Mammary epithelial cell (primary cell): ENCODE measurements at regions not wholly inside any gene's neighbourhood (a gene's known extent, or its start where the extent isn't known, plus 50 kb on each side); places are given as distances from the start of the nearest gene placed in this dataset.

Experiments
- CTCF ChIP-seq, 2 donors: IDR thresholded peaks in 1 of 2; conservative IDR thresholded peaks in 1 of 2; 2 replicates each; pipeline ENCODE4 v1.5.1; 2011 to 2012; ENCODE audit warnings: inconsistent platforms in 2 of 2, low read length in 2 of 2, mild to moderate bottlenecking in 2 of 2, control low read depth in 1 of 2, low read depth in 1 of 2; ENCODE audit not compliant: insufficient read depth in 1 of 2; ENCODE audit errors: extremely low read depth in 1 of 2
- EZH2 ChIP-seq: IDR thresholded peaks from 2 replicates; pipeline ENCODE4 v1.6.1; 2012; ENCODE audit warnings: low read length, inconsistent platforms, borderline replicate concordance

GRCh38 chr4:133574248-133574647 lies 425.2 kb downstream of the PCDH10 start:
- TF ChIP-seq EZH2 (no peak), CTCF (conservative IDR thresholded peaks at IDR 0.05 in 1 of 2, IDR thresholded peaks at IDR 0.05 in 1 of 2; ENCODE audit: extremely low read depth in 1 of 2, insufficient read depth in 1 of 2, low read depth in 1 of 2, low read length in 2 of 2) (no peak)
